HG03342 (cell line): ENCODE measurements at regions not wholly inside any gene's neighbourhood (a gene's known extent, or its start where the extent isn't known, plus 50 kb on each side); places are given as distances from the start of the nearest gene placed in this dataset.
A peak's percentile ranks its signal among the peaks of the same experiment; 100 is the strongest.
"Not testable (repeated sequence)": the region's sequence is repeated elsewhere in the genome, so short reads cannot be mapped to it uniquely, and the experiment has no call there.

Experiments
- ATAC-seq: cut with Tn5 transposase; IDR thresholded peaks from one replicate; pipeline ENCODE4 v1.9.1; 2021; ENCODE audit warnings: mild to moderate bottlenecking, moderate library complexity; ENCODE audit not compliant: unreplicated experiment

DNA sequence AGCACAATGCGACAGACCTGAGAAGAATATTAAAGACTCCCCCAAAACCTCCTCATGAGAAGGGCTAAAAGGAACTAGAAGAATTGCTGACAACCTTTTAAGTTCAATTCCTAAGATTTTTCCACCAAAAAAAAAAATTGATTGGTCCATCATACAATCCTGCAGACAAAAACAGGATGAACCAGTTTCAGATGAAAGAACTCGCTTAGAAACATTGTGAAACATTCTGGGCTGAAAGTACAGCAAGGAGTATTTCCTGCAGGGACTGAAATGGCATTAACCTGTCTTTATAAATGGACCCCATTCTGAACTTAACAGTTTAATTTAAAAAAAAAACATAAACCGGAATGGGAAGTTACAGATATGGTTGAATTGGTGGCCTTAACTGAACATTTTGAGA is 96.0 kb upstream of the FAM174B start:
- ATAC-seq = no peak

DNA sequence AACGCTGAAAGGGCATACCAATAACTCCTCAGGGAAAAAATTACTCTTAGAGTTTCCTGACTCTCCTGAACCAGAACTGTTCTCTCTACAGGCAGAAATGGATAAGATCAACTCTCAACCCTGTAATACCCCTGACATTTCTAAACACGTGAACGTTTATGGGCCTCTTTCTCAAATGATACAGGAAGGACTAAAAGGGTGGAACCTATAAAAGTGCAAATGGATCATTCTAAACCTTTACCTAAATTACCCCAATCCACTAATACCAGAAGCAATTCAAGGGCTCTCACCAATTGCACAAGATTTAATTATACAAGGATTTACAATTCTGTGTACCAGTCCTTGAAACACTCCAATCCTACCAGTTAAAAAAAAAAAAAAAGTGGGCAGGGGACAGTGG is 98.0 kb upstream of the FAM174B start:
- no peak for ATAC-seq

DNA sequence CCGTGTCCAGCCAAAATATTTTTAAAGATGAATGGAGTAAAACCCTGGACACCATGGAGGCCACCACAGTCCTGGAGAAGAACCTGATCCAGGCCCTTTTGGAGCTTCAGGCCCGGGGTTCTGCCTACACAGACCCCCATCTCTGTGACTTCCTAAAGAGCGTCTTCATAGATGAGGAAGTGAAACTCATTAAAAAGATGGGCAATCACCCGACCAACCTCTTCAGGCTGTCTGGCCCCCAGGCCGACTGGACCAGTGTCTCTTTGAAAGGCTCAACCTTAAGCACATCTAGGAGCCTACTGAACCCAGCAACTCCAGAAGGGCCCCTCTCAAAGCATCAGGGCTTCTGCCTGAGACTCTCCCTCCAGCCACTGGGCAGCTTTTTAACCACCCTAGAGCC is 107.9 kb upstream of the FAM174B start:
- no peak for ATAC-seq

DNA sequence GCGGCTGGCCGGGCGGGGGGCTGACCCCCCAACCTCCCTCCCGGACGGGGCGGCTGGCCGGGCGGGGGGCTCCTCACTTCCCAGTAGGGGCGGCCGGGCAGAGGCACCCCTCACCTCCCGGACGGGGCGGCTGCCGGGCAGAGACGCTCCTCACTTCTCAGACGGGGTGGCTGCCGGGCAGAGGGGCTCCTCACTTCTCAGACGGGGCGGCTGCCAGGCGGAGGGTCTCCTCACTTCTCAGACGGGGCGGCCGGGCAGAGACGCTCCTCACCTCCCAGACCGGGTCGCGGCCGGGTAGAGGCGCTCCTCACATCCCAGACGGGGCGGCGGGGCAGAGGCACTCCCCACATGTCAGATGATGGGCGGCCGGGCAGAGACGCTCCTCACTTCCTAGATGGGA is 112.6 kb upstream of the FAM174B start:
- not testable (repeated sequence) for ATAC-seq

DNA sequence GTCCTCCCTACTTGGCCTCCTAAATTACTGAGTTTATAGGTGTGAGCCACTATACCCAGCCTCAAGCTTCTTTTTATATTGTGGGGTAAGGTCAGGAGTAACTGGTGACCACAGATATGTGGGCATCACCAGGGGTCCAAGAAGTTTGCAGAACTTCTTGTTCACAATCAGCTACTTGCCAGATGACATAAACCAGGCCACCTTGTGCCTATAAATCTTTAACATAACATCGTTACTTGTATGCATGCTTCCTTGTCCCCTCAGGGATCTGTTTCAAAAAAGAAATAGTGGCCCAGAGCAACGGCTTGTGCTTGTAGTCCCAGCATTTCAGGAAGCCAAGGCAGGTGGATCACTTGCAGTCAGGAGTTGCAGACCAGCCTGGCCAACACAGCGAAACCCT is 115.1 kb upstream of the FAM174B start:
- no peak for ATAC-seq

DNA sequence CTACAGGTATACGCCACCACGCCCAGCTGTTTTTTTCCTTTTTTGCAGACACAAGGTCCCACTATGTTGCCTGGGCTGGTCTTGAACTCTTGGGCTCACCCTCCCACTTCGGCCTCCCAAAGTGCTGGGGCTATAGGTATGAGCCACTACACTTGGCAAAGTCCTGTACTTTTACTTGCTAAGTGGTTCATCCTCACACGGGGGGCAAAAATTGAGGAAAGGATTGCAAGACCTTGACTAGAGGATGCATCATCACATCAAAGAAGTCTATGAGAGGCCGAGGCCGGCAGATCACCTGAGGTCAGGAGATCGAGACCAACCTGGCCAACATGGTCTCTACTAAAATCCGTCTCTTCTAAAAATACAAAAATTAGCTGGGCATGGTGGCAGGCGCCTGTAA is 116.5 kb upstream of the FAM174B start:
- no peak for ATAC-seq

DNA sequence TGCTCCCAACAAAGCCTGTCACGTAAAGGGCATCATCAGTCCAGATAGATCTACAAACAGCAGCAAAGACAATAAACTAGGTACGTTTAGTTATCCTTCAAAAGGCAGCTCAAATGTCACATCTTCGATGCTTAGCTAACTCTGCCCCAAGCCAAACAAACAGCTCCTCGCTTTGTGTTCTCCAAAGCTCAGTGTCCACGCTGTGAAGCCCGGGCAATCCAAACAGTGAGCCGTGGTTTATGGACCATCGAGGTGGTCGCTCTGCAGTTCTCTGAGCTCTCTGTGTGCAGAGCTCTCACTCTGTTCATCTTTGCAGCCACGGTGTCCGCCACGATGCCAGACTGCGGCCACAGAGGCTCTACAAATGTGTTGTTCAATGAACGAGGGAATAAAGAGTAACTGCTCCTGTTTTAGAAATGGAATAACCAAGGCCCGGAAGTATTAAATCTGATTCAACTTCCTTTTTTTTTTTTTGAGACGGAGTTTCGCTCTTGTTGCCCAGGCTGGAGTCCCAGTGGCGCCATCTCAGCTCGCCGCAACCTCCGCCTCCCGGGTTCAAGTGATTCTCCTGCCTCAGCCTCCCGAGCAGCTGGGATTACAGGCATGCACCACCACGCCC is 117.2 kb upstream of the FAM174B start:
- no peak for ATAC-seq

DNA sequence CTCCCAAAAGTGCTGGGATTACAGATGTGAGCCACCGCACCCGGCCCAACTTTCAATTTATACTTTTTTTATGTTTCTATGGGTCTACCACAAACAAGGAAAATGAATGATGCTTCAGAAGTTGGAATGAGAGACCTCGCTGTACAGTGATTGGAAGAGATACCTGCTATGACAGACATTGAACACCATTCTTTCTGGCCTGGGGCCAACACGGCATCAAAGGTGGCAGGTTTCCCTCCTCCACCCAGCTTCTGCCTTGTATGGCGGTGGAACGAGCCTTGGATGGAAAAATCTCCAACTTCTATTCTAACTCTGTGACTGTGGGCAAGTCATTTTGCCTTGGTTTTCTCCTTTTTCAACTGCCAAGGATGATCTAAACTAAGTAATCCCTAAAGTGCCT is 117.8 kb upstream of the FAM174B start:
- ATAC-seq = no peak

DNA sequence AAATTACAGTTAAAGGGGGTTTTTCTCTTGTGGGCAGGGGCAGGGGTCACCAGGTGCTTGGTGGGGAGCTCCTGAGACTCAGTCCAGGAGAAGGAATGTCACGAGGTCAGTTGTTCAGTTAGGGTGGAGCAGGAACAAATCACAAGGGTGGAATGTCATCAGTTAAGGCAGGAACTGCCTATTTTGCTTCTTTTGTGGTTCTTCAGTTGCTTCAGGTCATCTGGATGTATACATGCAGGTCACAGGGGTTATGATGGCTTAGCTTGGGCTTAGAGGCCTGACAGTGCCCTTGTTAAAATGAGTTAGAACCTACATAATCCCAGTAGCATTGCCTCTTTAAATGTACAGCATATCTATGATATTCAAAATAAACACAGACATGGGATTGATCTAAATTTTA is 120.2 kb upstream of the CHD2 start:
- ATAC-seq = no peak

DNA sequence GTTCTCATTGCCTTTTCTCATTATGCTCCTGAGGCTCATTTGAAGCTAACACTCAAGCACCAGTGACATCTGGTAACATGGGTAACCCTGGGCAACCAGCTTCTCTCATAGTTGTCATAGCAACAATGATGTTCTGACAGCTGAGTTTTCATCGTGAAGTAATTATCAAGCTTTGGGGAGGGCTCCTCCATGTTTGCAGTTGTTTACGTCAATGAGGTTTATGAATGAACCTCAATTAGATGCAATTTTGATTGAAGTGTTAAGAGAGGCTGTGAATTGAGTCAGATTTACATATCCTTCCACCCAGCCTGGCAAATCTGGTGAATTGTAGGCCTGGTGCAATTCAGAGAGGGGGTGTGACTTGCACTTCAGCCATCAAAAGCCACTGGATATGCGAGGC is 119.3 kb upstream of the CHD2 start:
- ATAC-seq = no peak

DNA sequence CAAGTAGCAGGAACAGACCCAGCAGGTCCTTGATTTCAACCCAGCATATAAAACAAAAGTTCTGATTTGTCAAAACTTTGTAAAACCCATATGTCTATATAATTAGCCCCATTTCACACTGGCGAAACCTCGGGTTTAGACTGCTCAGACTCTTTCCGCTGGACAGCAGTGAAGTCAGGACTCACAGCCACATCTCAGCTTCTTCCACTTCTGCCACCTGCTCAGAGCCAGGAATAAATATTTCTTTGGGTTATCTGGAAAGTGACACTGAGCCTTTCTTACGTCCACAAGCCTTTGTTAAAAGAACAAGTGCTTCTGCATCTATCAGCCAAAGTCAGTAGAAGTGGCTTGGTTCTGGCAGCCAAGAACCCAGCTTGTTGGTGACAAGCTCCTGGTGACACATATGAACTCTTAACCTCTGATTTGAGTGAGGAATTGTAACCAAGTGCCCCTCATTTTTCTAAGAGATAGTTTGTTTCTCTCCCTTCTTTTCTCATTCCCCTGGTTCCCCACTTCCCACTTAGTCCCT is 118.1 kb upstream of the CHD2 start:
- ATAC-seq = no peak

DNA sequence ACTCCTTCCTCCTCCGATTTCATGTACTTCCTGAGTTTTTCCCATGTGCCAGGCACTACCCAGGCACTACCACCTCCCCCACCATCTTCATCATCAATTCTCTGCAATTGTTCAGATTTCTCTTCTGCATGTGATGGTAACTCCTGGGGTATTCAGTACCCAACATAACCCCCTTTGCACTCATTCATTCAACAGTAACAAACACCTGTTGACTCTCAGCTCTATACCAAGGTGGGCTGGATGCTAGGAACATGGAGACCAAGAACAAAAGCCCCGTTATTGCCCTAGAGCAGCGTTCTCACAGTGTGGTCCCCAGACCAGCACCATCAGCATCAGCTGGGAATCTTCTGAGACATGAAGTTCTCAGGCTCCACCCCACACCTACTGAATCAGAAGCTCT is 113.0 kb upstream of the CHD2 start:
- no peak for ATAC-seq

DNA sequence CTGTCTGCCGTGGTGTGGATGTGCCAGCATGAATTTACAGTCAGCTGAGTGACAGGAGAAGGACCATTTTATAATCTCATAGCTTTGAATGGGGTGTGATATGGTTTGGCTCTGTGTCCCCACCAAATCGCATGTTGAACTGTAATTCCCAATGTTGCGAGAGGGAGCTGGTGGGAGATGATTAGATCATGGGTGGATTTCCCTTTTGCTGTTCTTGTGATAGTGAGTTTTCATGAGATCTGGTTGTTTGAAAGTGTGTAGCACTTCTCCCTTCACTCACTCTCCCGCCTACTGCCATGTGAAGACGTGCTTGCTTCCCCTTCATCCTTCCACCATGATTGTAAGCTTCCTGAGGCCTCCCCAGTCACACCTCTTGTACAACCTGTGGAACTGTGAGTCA is 111.9 kb upstream of the CHD2 start:
- no peak for ATAC-seq

DNA sequence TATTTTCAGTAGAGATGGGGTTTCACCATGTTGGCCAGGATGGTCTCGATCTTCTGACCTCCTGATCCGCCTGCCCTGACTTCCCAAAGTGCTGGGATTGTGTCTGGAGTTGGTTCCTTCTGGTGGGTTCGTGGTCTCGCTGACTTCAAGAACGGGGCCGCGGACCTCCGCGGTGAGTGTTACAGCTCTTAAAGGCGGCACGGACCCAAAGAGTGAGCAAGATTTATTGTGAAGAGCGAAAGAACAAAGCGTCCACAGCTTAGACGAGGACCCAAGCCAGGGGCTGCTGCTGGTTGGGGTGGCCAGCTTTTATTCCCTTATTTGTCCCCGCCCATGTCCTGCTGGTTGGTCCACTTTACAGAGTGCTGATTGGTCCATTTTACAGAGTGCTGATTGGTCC is 111.3 kb upstream of the CHD2 start:
- not testable (repeated sequence) for ATAC-seq

DNA sequence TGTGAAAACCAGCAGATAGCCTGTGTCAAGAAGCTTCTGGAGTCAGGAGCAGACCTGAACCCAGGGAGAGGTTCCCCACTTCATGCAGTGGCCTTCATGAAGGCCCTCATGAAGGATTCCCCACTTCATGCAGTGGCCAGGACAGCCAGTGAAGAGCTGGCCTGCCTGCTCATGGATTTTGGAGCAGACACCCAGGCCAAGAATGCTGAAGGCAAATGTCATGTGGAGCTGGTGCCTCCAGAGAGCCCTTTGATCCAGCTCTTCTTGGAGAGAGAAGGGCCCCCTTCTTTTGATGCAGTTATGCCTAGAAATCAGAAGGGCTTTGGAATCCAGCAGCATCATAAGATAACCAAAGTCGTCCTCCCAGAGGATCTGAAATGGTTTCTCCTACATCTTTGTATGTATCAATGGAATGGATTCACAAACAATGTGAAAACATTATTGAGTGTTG is 103.9 kb upstream of the CHD2 start:
- ATAC-seq = no peak

DNA sequence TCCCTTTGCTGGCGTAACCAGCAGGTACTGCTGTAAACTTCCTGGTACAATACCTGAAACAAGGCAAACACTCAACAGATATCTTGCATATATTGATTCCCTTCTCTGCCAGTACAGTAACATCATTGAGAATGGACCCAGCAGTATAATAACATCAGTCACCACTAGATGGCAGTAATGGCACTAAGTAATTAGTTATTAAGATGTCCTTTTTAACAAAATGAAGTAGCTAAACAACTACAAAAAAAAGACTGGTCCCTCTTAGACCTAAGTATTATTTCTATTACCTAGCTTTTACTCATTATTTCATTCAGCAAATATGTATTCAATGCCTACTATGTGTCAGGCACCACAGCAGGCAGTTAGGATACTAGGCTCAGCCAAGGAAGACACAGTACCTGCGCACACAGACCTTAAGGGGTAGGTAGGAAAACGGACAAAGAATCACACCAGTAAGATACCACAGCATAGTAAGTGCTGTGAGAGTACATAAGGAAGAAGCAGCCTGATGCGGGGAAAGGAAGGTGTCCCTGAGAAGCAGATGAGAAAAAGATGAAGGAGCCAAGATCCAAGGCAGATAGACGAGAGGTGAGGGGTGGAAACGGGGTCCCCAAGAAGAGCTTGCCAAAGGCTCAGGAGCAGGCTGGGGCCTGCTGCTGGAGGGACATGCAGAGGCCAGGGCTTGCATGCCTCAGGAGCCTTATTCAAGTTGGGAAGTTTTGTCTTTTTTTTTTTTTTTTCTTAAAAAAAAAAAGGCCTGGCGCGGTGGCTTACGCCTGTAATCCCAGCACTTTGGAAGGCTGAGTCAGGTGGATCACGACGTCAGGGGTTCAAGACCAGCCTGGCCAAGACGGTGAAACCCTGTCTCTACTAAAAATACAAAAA is 102.7 kb upstream of the CHD2 start:
- ATAC-seq = peak; percentile 81

DNA sequence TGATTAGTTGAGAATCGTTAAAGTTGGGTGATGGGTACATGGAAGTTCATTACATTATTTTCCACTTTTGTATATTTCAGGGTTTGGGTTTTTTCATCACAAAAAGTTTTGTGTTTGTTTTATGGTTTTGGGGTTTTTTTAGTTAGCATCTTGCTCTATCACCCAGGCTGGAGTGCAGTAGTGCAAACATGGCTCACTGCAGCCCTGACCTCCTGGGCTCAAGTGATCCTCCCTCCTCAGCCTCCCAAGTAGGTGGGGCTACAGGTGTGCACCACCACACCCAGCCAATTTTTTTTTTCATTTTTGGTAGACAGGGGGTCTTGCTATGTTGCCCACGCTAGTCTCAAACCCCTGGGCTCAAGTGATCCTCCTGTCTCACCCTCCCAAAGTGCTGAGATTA is 100.1 kb upstream of the CHD2 start:
- no peak for ATAC-seq

DNA sequence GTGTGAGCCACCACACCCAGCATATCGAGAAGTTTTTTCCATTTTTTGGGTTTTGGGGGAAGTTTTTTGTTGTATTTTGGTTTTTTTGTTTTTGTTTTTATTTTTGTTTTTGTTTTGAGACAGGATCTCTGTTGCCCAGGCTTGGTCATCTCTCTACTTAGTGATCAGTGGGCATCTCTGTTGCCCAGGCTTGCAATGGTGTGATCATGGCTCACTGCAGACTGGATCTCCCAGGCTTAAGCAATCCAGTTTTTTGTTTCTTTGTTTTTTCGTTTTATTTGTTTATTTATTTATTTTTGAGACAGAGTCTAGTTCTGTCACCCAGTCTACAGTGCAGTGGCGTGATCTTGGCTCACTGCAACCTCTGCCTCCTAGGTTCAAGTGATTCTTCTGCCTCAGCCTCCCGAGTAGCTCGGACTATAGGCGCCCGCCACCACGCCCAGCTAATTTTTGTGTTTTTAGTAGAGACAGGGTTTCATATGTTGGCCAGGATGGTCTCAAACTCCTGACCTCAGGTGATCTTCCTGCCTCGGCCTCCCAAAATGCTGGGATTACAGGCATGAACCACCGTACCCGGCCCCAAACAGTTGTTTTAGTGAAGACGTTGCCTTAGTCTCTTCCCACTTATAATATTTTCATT is 99.6 kb upstream of the CHD2 start:
- ATAC-seq = not testable (repeated sequence)

DNA sequence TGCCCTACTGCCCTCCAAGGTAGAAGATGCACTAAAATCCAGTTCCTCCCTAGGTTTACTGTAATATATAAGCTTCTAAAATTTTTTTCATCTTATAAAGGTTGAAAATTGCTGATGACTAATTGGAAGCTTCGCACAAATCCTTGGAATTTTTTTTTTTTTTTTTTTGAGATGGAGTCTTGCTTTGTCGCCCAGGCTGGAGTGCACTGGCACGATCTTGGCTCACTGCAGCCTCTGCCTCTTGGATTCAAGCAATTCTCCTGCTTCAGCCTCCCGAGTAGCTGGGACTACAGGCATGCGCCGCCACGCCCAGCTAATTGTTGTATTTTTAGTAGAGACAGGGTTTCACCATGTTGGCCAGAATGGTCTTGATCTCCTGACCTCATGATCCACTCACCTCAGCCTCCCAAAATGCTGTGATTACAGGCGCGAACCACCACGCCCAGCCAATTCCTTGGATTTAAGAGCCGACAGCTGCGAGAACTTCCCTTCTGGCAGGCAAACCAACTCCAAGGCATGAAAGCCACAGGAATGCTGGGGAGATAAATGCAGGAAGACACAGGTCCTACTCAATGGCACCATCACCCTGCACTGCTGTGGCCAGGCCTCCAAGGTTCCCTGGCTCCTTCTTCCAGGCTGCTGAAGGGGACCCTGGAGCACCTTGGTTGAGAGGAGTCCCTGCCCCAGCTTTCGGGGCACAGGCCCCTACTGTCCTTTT is 98.9 kb upstream of the CHD2 start:
- ATAC-seq = not testable (repeated sequence)

DNA sequence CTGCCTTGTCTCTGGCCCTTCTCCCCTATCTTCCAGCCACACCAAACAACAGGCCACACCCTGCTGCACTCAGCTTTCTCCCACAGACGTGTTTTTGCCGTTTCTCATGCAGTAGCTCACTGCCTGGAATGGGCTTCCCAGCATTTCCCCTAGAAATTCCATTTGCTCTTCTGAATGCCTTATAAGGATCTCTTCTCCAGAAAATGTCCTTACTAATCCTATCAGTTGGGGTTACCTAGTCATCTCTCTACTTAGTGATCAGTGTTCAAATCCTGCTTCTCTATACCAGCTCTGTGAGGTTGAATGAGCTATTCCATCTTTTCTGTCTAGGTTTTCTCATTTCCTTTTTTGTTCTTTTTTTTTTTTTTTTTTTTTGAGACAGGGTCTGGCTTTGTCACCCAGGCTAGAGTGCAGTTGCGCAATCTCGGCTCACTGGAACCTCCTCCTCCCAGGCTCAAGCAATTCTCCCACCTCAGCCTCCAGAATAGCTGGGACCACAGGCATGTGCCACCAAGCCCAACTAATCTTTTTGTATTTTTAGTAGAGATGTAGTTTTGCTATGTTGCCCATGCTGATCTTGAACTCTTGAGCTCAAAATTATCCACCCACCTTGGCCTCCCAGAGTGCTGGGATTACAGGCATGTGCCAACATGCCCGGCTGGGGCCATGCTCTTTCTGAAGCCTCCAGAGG is 98.2 kb upstream of the CHD2 start:
- ATAC-seq = no peak

DNA sequence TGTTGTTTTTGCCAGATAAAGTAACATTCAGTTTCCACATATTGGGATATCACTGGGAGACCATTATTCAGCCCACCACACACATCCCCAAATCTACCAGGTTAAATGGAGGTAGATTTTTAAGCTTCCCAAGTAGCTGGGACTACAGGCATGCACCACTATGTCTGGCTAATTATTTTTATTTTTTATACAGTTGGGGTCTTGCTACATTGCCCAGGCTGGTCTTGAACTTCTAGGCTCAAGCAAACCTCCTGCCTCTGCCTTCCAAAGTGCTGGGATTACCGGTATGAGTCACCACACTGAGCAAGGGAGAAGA is 96.6 kb upstream of the CHD2 start:
- ATAC-seq = no peak
